ENCODE measurements at regions not wholly inside any gene's neighbourhood (a gene's known extent, or its start where the extent isn't known, plus 50 kb on each side); places are given as distances from the start of the nearest gene placed in this dataset.

DNA sequence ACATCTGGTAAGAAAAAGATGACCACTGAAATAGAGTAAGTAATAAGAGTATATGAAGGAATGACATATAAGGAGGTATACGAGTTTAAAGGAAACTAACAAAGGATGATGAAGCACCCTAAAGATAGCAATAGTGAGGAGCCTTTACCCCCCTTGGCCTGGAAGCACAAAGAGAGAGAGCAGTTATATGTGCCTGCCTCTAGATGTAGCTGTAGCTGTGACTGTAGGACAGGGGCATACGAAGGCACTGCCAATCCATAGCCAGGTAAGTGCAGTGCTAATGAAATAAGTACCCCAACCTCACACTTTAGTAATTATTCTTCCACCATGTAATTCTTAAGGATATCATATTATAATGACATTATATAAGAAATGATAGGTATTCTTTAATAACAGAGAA lies 90.1 kb upstream of the FKBP1C start:
- H3K9me1 ChIP-seq (ENCODE audit: control insufficient read depth, extremely low read depth, insufficient read depth, low read length) = no peaks in the 10 kb centered on the region
- dilution Hi-C loops (cut with MboI; ENCODE audit: extremely low pct_ligation_motif_present, low sequenced_read_pairs) = no loop called here
- FAIRE-seq (no peak), DNase-seq (ENCODE audit: low read depth, low spot score) (no peak)
- no peaks in the 10 kb centered on the region for H3K79me2 ChIP-seq (ENCODE audit: control insufficient read depth, insufficient read depth, low read length)
- no peaks in the 10 kb centered on the region for H3K4me1 ChIP-seq (ENCODE audit: control insufficient read depth, extremely low read depth, insufficient read depth, low read length)
- H3K27me3 ChIP-seq (ENCODE audit: control insufficient read depth, extremely low read depth, insufficient read depth, low read length) = no peaks in the 10 kb centered on the region
- H3K9ac ChIP-seq (ENCODE audit: control insufficient read depth, extremely low read depth, insufficient read depth, low read length) = no peak overlapping the region
- no peaks in the 10 kb centered on the region for H3K36me3 ChIP-seq (ENCODE audit: control insufficient read depth in 2 of 2, extremely low read depth in 1 of 2, insufficient read depth in 2 of 2, low read length in 2 of 2)
- H2AFZ ChIP-seq (ENCODE audit: control insufficient read depth, low read length) = no peak overlapping the region
- no peak overlapping the region for H3K4me3 ChIP-seq (ENCODE audit: control insufficient read depth in 2 of 3, extremely low read depth in 1 of 3, insufficient read depth in 2 of 3, low read depth in 1 of 3, low read length in 3 of 3)
- TF ChIP-seq EZH2 (IDR thresholded peaks at IDR 0.05; ENCODE audit: low read length) (no peak), CTCF (optimal IDR thresholded peaks at IDR 0.05 in 1 of 3, IDR thresholded peaks at IDR 0.05 in 1 of 3, conservative IDR thresholded peaks at IDR 0.05 in 1 of 3; ENCODE audit: extremely low read depth in 1 of 3, insufficient read depth in 2 of 3, low read length in 3 of 3) (peak in 2 of 3 experiments; percentile 8 to 31)
- no peak overlapping the region for H3K27ac ChIP-seq (ENCODE audit: control insufficient read depth, insufficient read depth, low read length)
- H4K20me1 ChIP-seq (ENCODE audit: control insufficient read depth, extremely low read depth, insufficient read depth, low read length) = no peaks in the 10 kb centered on the region
- H3K9me3 ChIP-seq (ENCODE audit: control insufficient read depth, low read depth, low read length) = no peaks in the 10 kb centered on the region
- H3K4me2 ChIP-seq (ENCODE audit: control insufficient read depth, extremely low read depth, insufficient read depth, low read depth, low read length) = no peak overlapping the region

DNA sequence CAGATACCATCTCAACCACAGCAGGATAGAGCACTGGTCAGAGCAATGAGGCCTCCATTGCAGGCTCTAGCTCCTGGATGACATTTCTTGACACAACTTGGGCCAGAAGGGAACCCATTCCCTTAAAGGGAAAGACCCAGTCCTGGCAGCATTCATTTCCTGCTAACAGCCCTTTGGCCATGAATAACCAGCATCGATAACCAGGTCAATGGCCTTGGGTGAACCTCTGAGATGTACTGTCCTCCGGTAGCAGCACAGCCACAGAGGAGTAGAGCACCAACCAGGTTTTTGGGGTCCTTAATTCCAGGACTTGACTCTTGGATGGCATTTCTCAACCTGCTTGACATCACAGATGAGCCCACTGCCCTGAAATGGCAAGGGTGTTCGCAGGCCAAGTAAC lies 71.2 kb upstream of the FKBP1C start:
- Histone ChIP-seq H4K20me1 (ENCODE audit: control insufficient read depth, extremely low read depth, insufficient read depth, low read length) (no peaks in the 10 kb centered on the region), H3K9me3 (ENCODE audit: control insufficient read depth, low read depth, low read length) (no peaks in the 10 kb centered on the region), H3K4me2 (ENCODE audit: control insufficient read depth, extremely low read depth, insufficient read depth, low read depth, low read length) (no peak overlapping the region), H3K4me3 (ENCODE audit: control insufficient read depth in 2 of 3, extremely low read depth in 1 of 3, insufficient read depth in 2 of 3, low read depth in 1 of 3, low read length in 3 of 3) (no peak overlapping the region), H3K9ac (ENCODE audit: control insufficient read depth, extremely low read depth, insufficient read depth, low read length) (no peak overlapping the region), H3K27ac (ENCODE audit: control insufficient read depth, insufficient read depth, low read length) (no peak overlapping the region), H3K79me2 (ENCODE audit: control insufficient read depth, insufficient read depth, low read length) (no peaks in the 10 kb centered on the region), H3K4me1 (ENCODE audit: control insufficient read depth, extremely low read depth, insufficient read depth, low read length) (no peaks in the 10 kb centered on the region), H3K9me1 (ENCODE audit: control insufficient read depth, extremely low read depth, insufficient read depth, low read length) (no peaks in the 10 kb centered on the region), H3K36me3 (ENCODE audit: control insufficient read depth in 2 of 2, extremely low read depth in 1 of 2, insufficient read depth in 2 of 2, low read length in 2 of 2) (no peaks in the 10 kb centered on the region), H2AFZ (ENCODE audit: control insufficient read depth, low read length) (no peak overlapping the region), H3K27me3 (ENCODE audit: control insufficient read depth, extremely low read depth, insufficient read depth, low read length) (no peaks in the 10 kb centered on the region)
- dilution Hi-C loops (cut with MboI; ENCODE audit: extremely low pct_ligation_motif_present, low sequenced_read_pairs) = no loop called here
- FAIRE-seq (no peak), DNase-seq (ENCODE audit: low read depth, low spot score) (no peak)
- TF ChIP-seq CTCF (optimal IDR thresholded peaks at IDR 0.05 in 1 of 3, IDR thresholded peaks at IDR 0.05 in 1 of 3, conservative IDR thresholded peaks at IDR 0.05 in 1 of 3; ENCODE audit: extremely low read depth in 1 of 3, insufficient read depth in 2 of 3, low read length in 3 of 3) (no peak), EZH2 (IDR thresholded peaks at IDR 0.05; ENCODE audit: low read length) (no peak)
